Stimulated activated effector memory CD8-positive, alpha-beta T cell treated with anti-CD3 and anti-CD28 coated beads, Interleukin-12 subunit alpha, Interleukin-12 subunit beta, amount 100 ng/mL, for 72 hours (primary cell): ENCODE measurements at regions not wholly inside any gene's neighbourhood (a gene's known extent, or its start where the extent isn't known, plus 50 kb on each side); places are given as distances from the start of the nearest gene placed in this dataset.

Experiments
- ATAC-seq: fragments of 150-1000 bp; cut with Tn5 transposase; 2 replicates; pipeline ENCODE4 v1.10.0; 2021
- DNase-seq, 2 donors: peaks; one replicate each; pipeline ENCODE4 v3.0.0; 2021 to 2022; ENCODE audit warnings: low spot score in 2 of 2
- H3K27ac Mint-ChIP-seq: one replicate; pipeline ENCODE4 v1.8.0; 2022; ENCODE audit warnings: mild to moderate bottlenecking, mixed read lengths
- H3K36me3 Mint-ChIP-seq: one replicate; pipeline ENCODE4 v1.8.0; 2022; ENCODE audit warnings: mild to moderate bottlenecking, mixed read lengths
- H3K4me1 Mint-ChIP-seq: one replicate; pipeline ENCODE4 v1.8.0; 2022; ENCODE audit warnings: mixed read lengths
- H3K4me3 Mint-ChIP-seq: one replicate; pipeline ENCODE4 v1.8.0; 2022; ENCODE audit warnings: mild to moderate bottlenecking, mixed read lengths
- H3K9me3 Mint-ChIP-seq: one replicate; pipeline ENCODE4 v1.8.0; 2022; ENCODE audit warnings: mixed read lengths

GRCh38 chr3:90025019-90025418 is 917.6 kb downstream of the EPHA3 start:
- no peaks in the 10 kb centered on the region for H3K36me3 Mint-ChIP-seq
- no peak for DNase-seq
- no peak overlapping the region for H3K4me3 Mint-ChIP-seq
- ATAC-seq, result no peak
- H3K9me3 Mint-ChIP-seq, result peaks cover 19% of the 10 kb centered on the region
- H3K27ac Mint-ChIP-seq, result no peak overlapping the region
- no peaks in the 10 kb centered on the region for H3K4me1 Mint-ChIP-seq

GRCh38 chr3:90026406-90026805 is 919.0 kb downstream of the EPHA3 start:
- Mint-ChIP-seq H3K27ac (no peak overlapping the region), H3K4me3 (no peak overlapping the region), H3K4me1 (no peaks in the 10 kb centered on the region), H3K9me3 (peaks cover 20% of the 10 kb centered on the region), H3K36me3 (no peaks in the 10 kb centered on the region)
- ATAC-seq (no peak), DNase-seq (no peak)

- peaks cover 8% of the 10 kb centered on the region for H3K9me3 Mint-ChIP-seq
- H3K4me3 Mint-ChIP-seq, result no peak overlapping the region
- H3K36me3 Mint-ChIP-seq, result no peaks in the 10 kb centered on the region
- ATAC-seq (no peak), DNase-seq (no peak)
- H3K27ac Mint-ChIP-seq, result no peak overlapping the region
- no peaks in the 10 kb centered on the region for H3K4me1 Mint-ChIP-seq
These were observed 923.7 kb downstream of the EPHA3 start for GRCh38 chr3:90031121-90031520.

- H3K36me3 Mint-ChIP-seq, result no peaks in the 10 kb centered on the region
- no peak for ATAC-seq
- H3K9me3 Mint-ChIP-seq, result peaks cover 9% of the 10 kb centered on the region
These were observed 925.7 kb downstream of the EPHA3 start for GRCh38 chr3:90032980-90033641.

GRCh38 chr3:90034038-90034437 is 926.6 kb downstream of the EPHA3 start:
- Mint-ChIP-seq H3K4me1 (no peaks in the 10 kb centered on the region), H3K9me3 (peaks cover 7% of the 10 kb centered on the region), H3K27ac (no peak overlapping the region), H3K36me3 (no peaks in the 10 kb centered on the region), H3K4me3 (no peak overlapping the region)
- DNase-seq, result no peak
- ATAC-seq, result no peak

More at GRCh38 chr3:90032980-90033641, 925.7 kb downstream of the EPHA3 start:
- no peak overlapping the region for H3K4me3 Mint-ChIP-seq
- H3K4me1 Mint-ChIP-seq, result no peaks in the 10 kb centered on the region
- H3K27ac Mint-ChIP-seq, result no peak overlapping the region
- no peak for DNase-seq

GRCh38 chr3:90035643-90036042 is 928.2 kb downstream of the EPHA3 start:
- H3K9me3 Mint-ChIP-seq, result peaks cover 9% of the 10 kb centered on the region

GRCh38 chr3:90036939-90037469 is 929.6 kb downstream of the EPHA3 start:
- ATAC-seq (no peak), DNase-seq (no peak)
- Mint-ChIP-seq H3K9me3 (peaks cover 6% of the 10 kb centered on the region), H3K4me3 (no peak overlapping the region), H3K27ac (no peak overlapping the region), H3K4me1 (no peaks in the 10 kb centered on the region), H3K36me3 (no peaks in the 10 kb centered on the region)

More at GRCh38 chr3:90035643-90036042, 928.2 kb downstream of the EPHA3 start:
- H3K4me3 Mint-ChIP-seq, result no peak overlapping the region
- DNase-seq (no peak), ATAC-seq (no peak)
- H3K27ac Mint-ChIP-seq, result no peak overlapping the region
- no peaks in the 10 kb centered on the region for H3K36me3 Mint-ChIP-seq
- no peaks in the 10 kb centered on the region for H3K4me1 Mint-ChIP-seq

GRCh38 chr3:90039994-90040393 is 932.6 kb downstream of the EPHA3 start:
- H3K4me1 Mint-ChIP-seq, result no peaks in the 10 kb centered on the region
- H3K4me3 Mint-ChIP-seq, result no peak overlapping the region
- H3K36me3 Mint-ChIP-seq, result no peaks in the 10 kb centered on the region
- ATAC-seq, result no peak
- H3K9me3 Mint-ChIP-seq, result peaks cover 18% of the 10 kb centered on the region
- H3K27ac Mint-ChIP-seq, result no peak overlapping the region
- DNase-seq, result no peak

GRCh38 chr3:90040554-90040953 is 933.1 kb downstream of the EPHA3 start:
- H3K9me3 Mint-ChIP-seq, result peaks cover 18% of the 10 kb centered on the region
- no peaks in the 10 kb centered on the region for H3K4me1 Mint-ChIP-seq
- H3K4me3 Mint-ChIP-seq, result no peak overlapping the region
- no peaks in the 10 kb centered on the region for H3K36me3 Mint-ChIP-seq
- H3K27ac Mint-ChIP-seq, result no peak overlapping the region
- DNase-seq (no peak), ATAC-seq (no peak)

GRCh38 chr3:90041995-90042394 is 934.6 kb downstream of the EPHA3 start:
- Mint-ChIP-seq H3K9me3 (peaks cover 22% of the 10 kb centered on the region), H3K4me3 (no peak overlapping the region), H3K4me1 (no peaks in the 10 kb centered on the region), H3K27ac (no peak overlapping the region), H3K36me3 (no peaks in the 10 kb centered on the region)
- DNase-seq, result no peak
- ATAC-seq, result no peak

- H3K9me3 Mint-ChIP-seq, result peaks cover 19% of the 10 kb centered on the region
- ATAC-seq (no peak), DNase-seq (no peak)
- no peak overlapping the region for H3K27ac Mint-ChIP-seq
- no peaks in the 10 kb centered on the region for H3K36me3 Mint-ChIP-seq
- no peak overlapping the region for H3K4me3 Mint-ChIP-seq
- H3K4me1 Mint-ChIP-seq, result no peaks in the 10 kb centered on the region
These were observed 935.9 kb downstream of the EPHA3 start for GRCh38 chr3:90043287-90043686.

GRCh38 chr3:90044084-90044816 is 936.8 kb downstream of the EPHA3 start:
- H3K9me3 Mint-ChIP-seq, result peaks cover 17% of the 10 kb centered on the region
- no peak for ATAC-seq
- no peaks in the 10 kb centered on the region for H3K4me1 Mint-ChIP-seq
- H3K4me3 Mint-ChIP-seq, result no peak overlapping the region
- no peak overlapping the region for H3K27ac Mint-ChIP-seq
- no peaks in the 10 kb centered on the region for H3K36me3 Mint-ChIP-seq
- no peak for DNase-seq

- H3K4me3 Mint-ChIP-seq, result no peak overlapping the region
- ATAC-seq (no peak), DNase-seq (no peak)
- no peaks in the 10 kb centered on the region for H3K36me3 Mint-ChIP-seq
- H3K27ac Mint-ChIP-seq, result no peak overlapping the region
- no peaks in the 10 kb centered on the region for H3K4me1 Mint-ChIP-seq
- peaks cover 14% of the 10 kb centered on the region for H3K9me3 Mint-ChIP-seq
These were observed 945.1 kb downstream of the EPHA3 start for GRCh38 chr3:90052425-90052950.

- no peak overlapping the region for H3K4me3 Mint-ChIP-seq
- no peak overlapping the region for H3K27ac Mint-ChIP-seq
- DNase-seq, result no peak
- no peaks in the 10 kb centered on the region for H3K4me1 Mint-ChIP-seq
- ATAC-seq, result no peak
- peaks cover 15% of the 10 kb centered on the region for H3K9me3 Mint-ChIP-seq
- H3K36me3 Mint-ChIP-seq, result no peaks in the 10 kb centered on the region
These were observed 946.9 kb downstream of the EPHA3 start for GRCh38 chr3:90054311-90054710.

GRCh38 chr3:90055666-90056065 is 948.2 kb downstream of the EPHA3 start:
- no peaks in the 10 kb centered on the region for H3K36me3 Mint-ChIP-seq
- DNase-seq (no peak), ATAC-seq (no peak)
- H3K27ac Mint-ChIP-seq, result no peak overlapping the region
- peaks cover 12% of the 10 kb centered on the region for H3K9me3 Mint-ChIP-seq
- H3K4me1 Mint-ChIP-seq, result no peaks in the 10 kb centered on the region
- no peak overlapping the region for H3K4me3 Mint-ChIP-seq
